ENCODE measurements at regions not wholly inside any gene's neighbourhood (a gene's known extent, or its start where the extent isn't known, plus 50 kb on each side); places are given as distances from the start of the nearest gene placed in this dataset.

- no peak overlapping the region for H3K27ac ChIP-seq
Measured at GRCh38 chr1:164473544-164473943, 85.4 kb upstream of the PBX1 start.

GRCh38 chr1:164475834-164476233, 83.2 kb upstream of the PBX1 start:
- H3K4me1 ChIP-seq = peaks cover 3% of the 10 kb centered on the region
- H3K27ac ChIP-seq = no peak overlapping the region
- H3K4me3 ChIP-seq = no peak overlapping the region
- no peaks in the 10 kb centered on the region for H3K27me3 ChIP-seq
- H3K9me3 ChIP-seq = no peaks in the 10 kb centered on the region
- TF ChIP-seq POLR2A (IDR thresholded peaks at IDR 0.05) (no peak), CTCF (IDR thresholded peaks at IDR 0.05) (no peak), POLR2AphosphoS5 (IDR thresholded peaks at IDR 0.05; ENCODE audit: insufficient read depth in 1 of 2, low read depth in 1 of 2) (no peak)
- intact Hi-C loops (cut with DNase I) = no loop called here
- no peak for DNase-seq (ENCODE audit: extremely low spot score in 2 of 2)
- no peaks in the 10 kb centered on the region for H3K36me3 ChIP-seq

More at GRCh38 chr1:164473544-164473943, 85.4 kb upstream of the PBX1 start:
- H3K4me1 ChIP-seq = peaks cover 4% of the 10 kb centered on the region
- intact Hi-C loops (cut with DNase I) = no loop called here
- H3K9me3 ChIP-seq = no peaks in the 10 kb centered on the region
- TF ChIP-seq POLR2A (IDR thresholded peaks at IDR 0.05) (no peak), POLR2AphosphoS5 (IDR thresholded peaks at IDR 0.05; ENCODE audit: insufficient read depth in 1 of 2, low read depth in 1 of 2) (no peak), CTCF (IDR thresholded peaks at IDR 0.05) (no peak)
- H3K27me3 ChIP-seq = no peaks in the 10 kb centered on the region
- no peak for DNase-seq (ENCODE audit: extremely low spot score in 2 of 2)
- H3K36me3 ChIP-seq = no peaks in the 10 kb centered on the region
- no peak overlapping the region for H3K4me3 ChIP-seq

- no peak for TF ChIP-seq POLR2A (IDR thresholded peaks at IDR 0.05)
- no peak for TF ChIP-seq POLR2AphosphoS5 (IDR thresholded peaks at IDR 0.05; ENCODE audit: insufficient read depth in 1 of 2, low read depth in 1 of 2)
- TF ChIP-seq CTCF (IDR thresholded peaks at IDR 0.05) = no peak
- no peaks in the 10 kb centered on the region for H3K27me3 ChIP-seq
- H3K4me3 ChIP-seq = no peak overlapping the region
- H3K36me3 ChIP-seq = no peaks in the 10 kb centered on the region
- H3K4me1 ChIP-seq = no peaks in the 10 kb centered on the region
- intact Hi-C loops (cut with DNase I) = no loop called here
- no peaks in the 10 kb centered on the region for H3K9me3 ChIP-seq
- H3K27ac ChIP-seq = no peak overlapping the region
- no peak for DNase-seq (ENCODE audit: extremely low spot score in 2 of 2)
Measured at GRCh38 chr1:164477343-164477742, 81.6 kb upstream of the PBX1 start.

GRCh38 chr1:164479242-164479641, 79.7 kb upstream of the PBX1 start:
- TF ChIP-seq CTCF (IDR thresholded peaks at IDR 0.05) = no peak
- no peak for TF ChIP-seq POLR2AphosphoS5 (IDR thresholded peaks at IDR 0.05; ENCODE audit: insufficient read depth in 1 of 2, low read depth in 1 of 2)
- TF ChIP-seq POLR2A (IDR thresholded peaks at IDR 0.05) = no peak
- Histone ChIP-seq H3K4me3 (no peak overlapping the region), H3K4me1 (no peaks in the 10 kb centered on the region), H3K36me3 (no peaks in the 10 kb centered on the region), H3K9me3 (no peaks in the 10 kb centered on the region), H3K27ac (no peak overlapping the region), H3K27me3 (no peaks in the 10 kb centered on the region)
- intact Hi-C loops (cut with DNase I) = no loop called here
- no peak for DNase-seq (ENCODE audit: extremely low spot score in 2 of 2)

GRCh38 chr1:164480285-164480907, 78.6 kb upstream of the PBX1 start:
- no peak for DNase-seq (ENCODE audit: extremely low spot score in 2 of 2)
- Histone ChIP-seq H3K4me1 (no peaks in the 10 kb centered on the region), H3K27ac (no peak overlapping the region), H3K9me3 (no peaks in the 10 kb centered on the region), H3K27me3 (no peaks in the 10 kb centered on the region), H3K36me3 (no peaks in the 10 kb centered on the region), H3K4me3 (no peak overlapping the region)
- intact Hi-C loops (cut with DNase I) = no loop called here
- TF ChIP-seq POLR2AphosphoS5 (IDR thresholded peaks at IDR 0.05; ENCODE audit: insufficient read depth in 1 of 2, low read depth in 1 of 2) (no peak), POLR2A (IDR thresholded peaks at IDR 0.05) (no peak), CTCF (IDR thresholded peaks at IDR 0.05) (no peak)
